HCT116 (cell line): ENCODE measurements at regions not wholly inside any gene's neighbourhood (a gene's known extent, or its start where the extent isn't known, plus 50 kb on each side); places are given as distances from the start of the nearest gene placed in this dataset.

Experiments
- ATAC-seq: fragments of 200-7000 bp; cut with Tn5 transposase; 2 replicates; pipeline ENCODE4 v1.9.1; 2020; ENCODE audit warnings: mild to moderate bottlenecking, moderate library complexity
- BruUV-seq: library from RNA; stranded (reverse); fragments of 400-500 nt; replicated peaks from 2 replicates; lab custom pipeline; 2021; lab: Mats Ljungman, UMichigan
- CTCF ChIA-PET: fragments of 300-600 bp; sonication (Branson Sonifier 250); formaldehyde crosslinking; loops from one replicate; lab custom pipeline; 2021; ENCODE audit warnings: antibody characterized with exemption; lab: Charles Lee
- POLR2A ChIA-PET: fragments of 300-600, 350-600 bp; sonication (Branson Sonifier 250); formaldehyde crosslinking; loops from one replicate; lab custom pipeline; 2021; ENCODE audit warnings: antibody characterized with exemption; lab: Charles Lee
- RAD21 ChIA-PET, 2 experiments: fragments of 300-600 bp; sonication (Branson Sonifier 250); formaldehyde crosslinking; loops; one replicate each; lab custom pipeline; 2023; ENCODE audit warnings: low total read pairs in 2 of 2; ENCODE audit not compliant: uncharacterized antibody in 2 of 2, unreplicated experiment in 2 of 2, low non-redundant PET in 1 of 2; lab: Charles Lee
- DNase-seq: peaks from one replicate; pipeline ENCODE4 v3.0.0-alpha.2; 2010; ENCODE audit warnings: low read depth, low spot score
- H2AFZ ChIP-seq: fragments of 200-600 bp; shearing (Covaris generic), sonication (generic); 2 replicates; pipeline ENCODE4 v1.6.1; 2017; ENCODE audit warnings: low read depth, mixed run types, mixed read lengths, antibody characterized with exemption, low read length; ENCODE audit not compliant: poor library complexity, severe bottlenecking
- H3K27ac ChIP-seq: 2 replicates; pipeline ENCODE4 v1.5.1; 2012; ENCODE audit warnings: low read depth, low read length
- H3K27me3 ChIP-seq: fragments of 200-600 bp; sonication (generic); 2 replicates; pipeline ENCODE4 v1.6.1; 2016; ENCODE audit warnings: mixed run types, low read length, mixed read lengths; ENCODE audit not compliant: insufficient read depth
- H3K36me3 ChIP-seq, 2 experiments: fragments of 200-500 bp in 1 of 2; fragments of 200-600 bp in 1 of 2; sonication (Bioruptor generic) in 1 of 2; sonication (generic) in 1 of 2; 2 replicates each; pipeline versions ENCODE4 v1.5.1 to v1.6.1; 2014 to 2016; ENCODE audit warnings: low read length in 2 of 2, inconsistent platforms in 1 of 2, mixed read lengths in 1 of 2, mixed run types in 1 of 2; ENCODE audit not compliant: insufficient read depth in 2 of 2, control insufficient read depth in 1 of 2
- H3K4me1 ChIP-seq, 2 experiments: fragments of 200-600 bp in 1 of 2; sonication (generic) in 1 of 2; 2 replicates each; pipeline versions ENCODE4 v1.5.1 to v1.6.1; 2012 to 2017; ENCODE audit warnings: low read length in 2 of 2, inconsistent platforms in 1 of 2, mild to moderate bottlenecking in 1 of 2, mixed read lengths in 1 of 2, mixed run types in 1 of 2, moderate library complexity in 1 of 2; ENCODE audit not compliant: insufficient read depth in 2 of 2, control insufficient read depth in 1 of 2
- H3K4me2 ChIP-seq: fragments of 200-600 bp; sonication (generic); 2 replicates; pipeline ENCODE4 v1.6.1; 2017; ENCODE audit warnings: mixed run types, low read length, mixed read lengths
- H3K4me3 ChIP-seq, 2 experiments: fragments of 200-600 bp in 1 of 2; sonication (generic) in 1 of 2; replicated peaks in 1 of 2; 2 replicates each; pipeline ENCODE4 v1.5.1; 2011 to 2016; ENCODE audit warnings: low read length in 2 of 2, control low read depth in 1 of 2, low read depth in 1 of 2, mild to moderate bottlenecking in 1 of 2, mixed read lengths in 1 of 2, mixed run types in 1 of 2
- H3K79me2 ChIP-seq: fragments of 200-600 bp; sonication (generic); 2 replicates; pipeline ENCODE4 v1.6.1; 2017; ENCODE audit warnings: mild to moderate bottlenecking, mixed run types, low read length, moderate library complexity, mixed read lengths; ENCODE audit not compliant: insufficient read depth
- H3K9ac ChIP-seq: fragments of 200-600 bp; sonication (generic); 2 replicates; pipeline ENCODE4 v1.6.1; 2016; ENCODE audit warnings: low read length, mixed read lengths
- H3K9me2 ChIP-seq: fragments of 200-600 bp; sonication (generic), shearing (Covaris generic); 2 replicates; pipeline ENCODE4 v1.6.1; 2017; ENCODE audit warnings: mixed run types, mild to moderate bottlenecking, moderate library complexity; ENCODE audit not compliant: insufficient read depth
- H3K9me3 ChIP-seq, 2 experiments: fragments of 200-500 bp in 1 of 2; fragments of 200-600 bp in 1 of 2; sonication (Bioruptor generic) in 1 of 2; sonication (generic) in 1 of 2; 2 replicates each; pipeline ENCODE4 v1.6.1; 2014 to 2017; ENCODE audit warnings: low read length in 2 of 2, mixed read lengths in 2 of 2, inconsistent platforms in 1 of 2, low read depth in 1 of 2, mild to moderate bottlenecking in 1 of 2, mixed run types in 1 of 2, moderate library complexity in 1 of 2; ENCODE audit not compliant: control insufficient read depth in 1 of 2, insufficient read depth in 1 of 2
- H4K20me1 ChIP-seq: fragments of 200-600 bp; sonication (generic), shearing (Covaris generic); 2 replicates; pipeline ENCODE4 v1.6.1; 2017; ENCODE audit warnings: mixed run types, mild to moderate bottlenecking, moderate library complexity; ENCODE audit not compliant: insufficient read depth
- CBX3 ChIP-seq: IDR thresholded peaks from 2 replicates; pipeline ENCODE4 v1.6.1; 2012; ENCODE audit warnings: low read depth
- CEBPB ChIP-seq: IDR thresholded peaks from 2 replicates; pipeline ENCODE4 v1.6.1; 2012; ENCODE audit warnings: low read depth
- EZH2phosphoT487 ChIP-seq: fragments of 200-600 bp; IDR thresholded peaks from 2 replicates; pipeline ENCODE4 v1.6.1; 2018; ENCODE audit warnings: antibody characterized with exemption, borderline replicate concordance
- JUND ChIP-seq: IDR thresholded peaks from 2 replicates; pipeline ENCODE4 v1.6.1; 2012
- POLR2A ChIP-seq: IDR thresholded peaks from 2 replicates; pipeline ENCODE4 v1.7.0; 2011; ENCODE audit warnings: borderline replicate concordance; ENCODE audit not compliant: insufficient read depth, insufficient read length; ENCODE audit errors: extremely low read depth
- REST ChIP-seq: IDR thresholded peaks from 2 replicates; pipeline ENCODE4 v1.6.1; 2012; ENCODE audit warnings: low read depth
- intact Hi-C: fragments of 100-400 bp; cut with micrococcal nuclease; formaldehyde crosslinking; loops from 2 replicates; pipeline ENCODE4 v1.10.0; 2022

GRCh38 chr14:53879747-53880146, 76.9 kb downstream of the BMP4 start (continued):
- TF ChIP-seq REST (no peak), EZH2phosphoT487 (no peak)

GRCh38 chr14:53879022-53879686, 77.5 kb downstream of the BMP4 start:
- no TSS peak for BruUV-seq
- intact Hi-C loops, result no loop called here
- ChIA-PET POLR2A (no interaction called here), RAD21 (no interaction called here), CTCF (no interaction called here)
- H3K4me3 ChIP-seq, result no peak overlapping the region
- H3K79me2 ChIP-seq, result no peaks in the 10 kb centered on the region
- no peak overlapping the region for H3K9ac ChIP-seq
- H3K27me3 ChIP-seq, result no peaks in the 10 kb centered on the region
- H3K9me2 ChIP-seq, result no peaks in the 10 kb centered on the region
- no peak overlapping the region for H3K4me2 ChIP-seq
- H4K20me1 ChIP-seq, result no peaks in the 10 kb centered on the region
- TF ChIP-seq CEBPB (no peak), CBX3 (no peak), JUND (no peak), POLR2A (no peak)
- H3K9me3 ChIP-seq, result no peaks in the 10 kb centered on the region
- ATAC-seq (no peak), DNase-seq (no peak)
- no peak overlapping the region for H2AFZ ChIP-seq
- H3K27ac ChIP-seq, result no peak overlapping the region
- no peaks in the 10 kb centered on the region for H3K36me3 ChIP-seq
- peaks cover 32 to 34% of the 10 kb centered on the region in 2 experiments for H3K4me1 ChIP-seq
